ENCODE measurements at regions not wholly inside any gene's neighbourhood (a gene's known extent, or its start where the extent isn't known, plus 50 kb on each side); places are given as distances from the start of the nearest gene placed in this dataset.

GRCh38 chr13:39144391-39144790, 106.1 kb downstream of the NHLRC3 start:
- H3K27ac Mint-ChIP-seq, result no peak overlapping the region
- no peaks in the 10 kb centered on the region for H3K9me3 Mint-ChIP-seq
- no peak overlapping the region for H3K4me3 Mint-ChIP-seq
- TF ChIP-seq CTCF (IDR thresholded peaks at IDR 0.05), result no peak
- ATAC-seq (ENCODE audit: low read depth) (no peak), DNase-seq (no peak)
- H3K27me3 Mint-ChIP-seq, result peaks cover 12% of the 10 kb centered on the region
- CTCF ChIA-PET, result interaction anchor here (1.4 to 1.9 kb wide), 2 partner anchors 10 to 468 kb away, joined by 4 to 7 read pairs; no protein-coding TSS in a partner anchor
- H3K36me3 Mint-ChIP-seq (ENCODE audit: low read depth), result no peaks in the 10 kb centered on the region
- POLR2A ChIA-PET, result no interaction called here
- H3K4me1 Mint-ChIP-seq, result no peaks in the 10 kb centered on the region
- intact Hi-C loops (cut with micrococcal nuclease), result no loop called here

- ATAC-seq (ENCODE audit: low read depth) (no peak), DNase-seq (no peak)
- no peaks in the 10 kb centered on the region for H3K36me3 Mint-ChIP-seq (ENCODE audit: low read depth)
- ChIA-PET CTCF (interaction anchor here (1.0 to 1.4 kb wide), 2 partner anchors 9 to 467 kb away, joined by 4 to 6 read pairs; no protein-coding TSS in a partner anchor), POLR2A (no interaction called here)
- intact Hi-C loops (cut with micrococcal nuclease), result loop anchor here (1.0 kb wide), 1 partner anchor 467 kb away; no protein-coding TSS in a partner anchor
- no peak for TF ChIP-seq CTCF (IDR thresholded peaks at IDR 0.05)
- no peak overlapping the region for H3K27ac Mint-ChIP-seq
- no peak overlapping the region for H3K4me3 Mint-ChIP-seq
- peaks cover 12% of the 10 kb centered on the region for H3K27me3 Mint-ChIP-seq
- no peaks in the 10 kb centered on the region for H3K4me1 Mint-ChIP-seq
- H3K9me3 Mint-ChIP-seq, result no peaks in the 10 kb centered on the region
Measured at GRCh38 chr13:39144941-39145533, 106.8 kb downstream of the NHLRC3 start.

- Mint-ChIP-seq H3K4me3 (no peak overlapping the region), H3K9me3 (no peaks in the 10 kb centered on the region), H3K4me1 (no peaks in the 10 kb centered on the region), H3K27me3 (peaks cover 9% of the 10 kb centered on the region), H3K27ac (no peak overlapping the region), H3K36me3 (ENCODE audit: low read depth) (no peaks in the 10 kb centered on the region)
- ATAC-seq (ENCODE audit: low read depth), result no peak
- intact Hi-C loops (cut with micrococcal nuclease), result no loop called here
- DNase-seq, result no peak
- CTCF ChIA-PET, result no interaction called here
- POLR2A ChIA-PET, result no interaction called here
- no peak for TF ChIP-seq CTCF (IDR thresholded peaks at IDR 0.05)
Measured at GRCh38 chr13:39148513-39148961, 110.3 kb downstream of the NHLRC3 start.

- Mint-ChIP-seq H3K4me3 (no peak overlapping the region), H3K36me3 (ENCODE audit: low read depth) (no peaks in the 10 kb centered on the region), H3K4me1 (no peaks in the 10 kb centered on the region), H3K9me3 (no peaks in the 10 kb centered on the region), H3K27ac (no peak overlapping the region), H3K27me3 (peaks cover 7% of the 10 kb centered on the region)
- ChIA-PET POLR2A (no interaction called here), CTCF (no interaction called here)
- no peak for DNase-seq
- ATAC-seq (ENCODE audit: low read depth), result no peak
- no peak for TF ChIP-seq CTCF (IDR thresholded peaks at IDR 0.05)
- intact Hi-C loops (cut with micrococcal nuclease), result no loop called here
Measured at GRCh38 chr13:39149896-39150295, 111.6 kb downstream of the NHLRC3 start.

GRCh38 chr13:39154041-39154440, 115.8 kb downstream of the NHLRC3 start:
- no peak for ATAC-seq (ENCODE audit: low read depth)
- CTCF ChIA-PET, result interaction anchor here (1.0 kb wide), 1 partner anchor 9 kb away, joined by 4 read pairs; no protein-coding TSS in a partner anchor
- peaks cover 7% of the 10 kb centered on the region for H3K27me3 Mint-ChIP-seq
- H3K4me1 Mint-ChIP-seq, result no peaks in the 10 kb centered on the region
- no peak overlapping the region for H3K27ac Mint-ChIP-seq
- no peaks in the 10 kb centered on the region for H3K36me3 Mint-ChIP-seq (ENCODE audit: low read depth)
- no peak overlapping the region for H3K4me3 Mint-ChIP-seq
- no peak for DNase-seq
- intact Hi-C loops (cut with micrococcal nuclease), result no loop called here
- POLR2A ChIA-PET, result no interaction called here
- TF ChIP-seq CTCF (IDR thresholded peaks at IDR 0.05), result no peak
- H3K9me3 Mint-ChIP-seq, result no peaks in the 10 kb centered on the region

Data from activated B cell treated with CpG ODN at 0.5 μM for 24 hours (primary cell).